IMR-90 (cell line): ENCODE measurements at regions not wholly inside any gene's neighbourhood (a gene's known extent, or its start where the extent isn't known, plus 50 kb on each side); places are given as distances from the start of the nearest gene placed in this dataset.

Experiments used
- ATAC-seq: fragments of 200-7000 bp; cut with Tn5 transposase; 2 replicates; pipeline ENCODE4 v1.9.1; 2020; ENCODE audit warnings: low read depth, mild to moderate bottlenecking, moderate library complexity
- BruUV-seq: library from RNA; stranded (reverse); fragments of 400-500 nt; replicated peaks from 2 replicates; lab custom pipeline; 2021; lab: Mats Ljungman, UMichigan
- CTCF ChIA-PET: fragments of 300-600 bp; formaldehyde crosslinking; extraction: SDS; loops from one replicate; lab custom pipeline; 2021; ENCODE audit warnings: antibody characterized with exemption; lab: Yijun Ruan, JAX
- POLR2A ChIA-PET: fragments of 300-600 bp; sonication (Branson Sonifier 250); formaldehyde crosslinking; loops from one replicate; lab custom pipeline; 2022; ENCODE audit warnings: antibody characterized with exemption; ENCODE audit not compliant: unreplicated experiment; lab: Charles Lee
- DNase-seq: peaks from one replicate; pipeline ENCODE4 v3.0.0; 2013
- H2AFZ ChIP-seq: replicated peaks from 2 replicates; pipeline ENCODE3; 2013; ENCODE audit warnings: low read length, mild to moderate bottlenecking; ENCODE audit not compliant: poor library complexity
- H2AK5ac ChIP-seq: 2 replicates; pipeline ENCODE4 v1.6.1; 2013; ENCODE audit warnings: low read depth, low read length, inconsistent platforms
- H2AK9ac ChIP-seq: replicated peaks from 2 replicates; pipeline ENCODE3; 2013; ENCODE audit warnings: mild to moderate bottlenecking, low read depth, low read length, moderate library complexity; ENCODE audit not compliant: poor library complexity
- H2BK120ac ChIP-seq: 2 replicates; pipeline ENCODE4 v1.6.1; 2013; ENCODE audit warnings: low read depth, low read length, inconsistent platforms
- H2BK15ac ChIP-seq: 3 replicates; pipeline ENCODE4 v1.6.1; 2013; ENCODE audit warnings: low read depth, low read length, inconsistent platforms
- H2BK20ac ChIP-seq: 2 replicates; pipeline ENCODE4 v1.6.1; 2013; ENCODE audit warnings: low read depth, mild to moderate bottlenecking, inconsistent platforms, low read length, moderate library complexity
- H2BK5ac ChIP-seq: 2 replicates; pipeline ENCODE4 v1.6.1; 2013; ENCODE audit warnings: mild to moderate bottlenecking, low read depth, low read length, inconsistent platforms; ENCODE audit not compliant: poor library complexity, severe bottlenecking
- H3K14ac ChIP-seq: replicated peaks from 2 replicates; pipeline ENCODE4 v1.6.1; 2013; ENCODE audit warnings: low read depth, low read length, inconsistent platforms
- H3K18ac ChIP-seq: 2 replicates; pipeline ENCODE4 v1.6.1; 2013; ENCODE audit warnings: low read depth, low read length, control low read depth
- H3K23ac ChIP-seq: 2 replicates; pipeline ENCODE4 v1.6.1; 2013; ENCODE audit warnings: low read depth, low read length, inconsistent platforms
- H3K27ac ChIP-seq: 2 replicates; pipeline ENCODE4 v1.5.1; 2013; ENCODE audit warnings: mild to moderate bottlenecking, control low read depth, low read length; ENCODE audit not compliant: insufficient read depth
- H3K27me3 ChIP-seq: 2 replicates; pipeline ENCODE4 v1.6.1; 2013; ENCODE audit warnings: low read length; ENCODE audit not compliant: control insufficient read depth, insufficient read depth
- H3K36me3 ChIP-seq: 2 replicates; pipeline ENCODE4 v1.6.1; 2013; ENCODE audit warnings: low read length, mixed read lengths; ENCODE audit not compliant: control insufficient read depth, insufficient read depth
- H3K4ac ChIP-seq: 2 replicates; pipeline ENCODE4 v1.6.1; 2013; ENCODE audit warnings: low read depth, low read length, inconsistent platforms
- H3K4me1 ChIP-seq: 2 replicates; pipeline ENCODE4 v1.6.1; 2013; ENCODE audit warnings: low read length, mixed read lengths; ENCODE audit not compliant: control insufficient read depth, insufficient read depth
- H3K4me2 ChIP-seq: 2 replicates; pipeline ENCODE4 v1.6.1; 2013; ENCODE audit warnings: low read depth, mild to moderate bottlenecking, control low read depth, low read length, moderate library complexity
- H3K4me3 ChIP-seq: 2 replicates; pipeline ENCODE4 v1.5.1; 2013; ENCODE audit warnings: low read depth, mild to moderate bottlenecking, control low read depth, low read length, moderate library complexity; ENCODE audit not compliant: insufficient read depth
- H3K56ac ChIP-seq: 2 replicates; pipeline ENCODE4 v1.6.1; 2013; ENCODE audit warnings: low read length, inconsistent platforms; ENCODE audit not compliant: insufficient read depth; ENCODE audit errors: extremely low read depth
- H3K79me1 ChIP-seq, 2 experiments: 2 replicates each; pipeline ENCODE4 v1.6.1; 2013; ENCODE audit warnings: low read length in 2 of 2, inconsistent platforms in 1 of 2, low read depth in 1 of 2
- H3K9ac ChIP-seq: 2 replicates; pipeline ENCODE4 v1.6.1; 2013; ENCODE audit warnings: low read depth, low read length, control low read depth
- H3K9me1 ChIP-seq: 2 replicates; pipeline ENCODE4 v1.6.1; 2013; ENCODE audit warnings: low read length, inconsistent platforms; ENCODE audit not compliant: insufficient read depth
- H3K9me3 ChIP-seq: 2 replicates; pipeline ENCODE4 v1.6.1; 2013; ENCODE audit warnings: low read length; ENCODE audit not compliant: control insufficient read depth, insufficient read depth
- H4K20me1 ChIP-seq: 2 replicates; pipeline ENCODE4 v1.6.1; 2013; ENCODE audit warnings: low read length, inconsistent platforms; ENCODE audit not compliant: insufficient read depth
- H4K5ac ChIP-seq: 2 replicates; pipeline ENCODE4 v1.6.1; 2013; ENCODE audit warnings: mild to moderate bottlenecking, low read depth, low read length, control low read depth
- H4K8ac ChIP-seq, 2 experiments: 2 replicates each; pipeline ENCODE4 v1.6.1; 2013; ENCODE audit warnings: low read depth in 2 of 2, low read length in 2 of 2, control low read depth in 1 of 2, inconsistent platforms in 1 of 2
- H4K91ac ChIP-seq: 2 replicates; pipeline ENCODE4 v1.6.1; 2013; ENCODE audit warnings: low read depth, low read length, inconsistent platforms; ENCODE audit not compliant: insufficient read depth
- BHLHE40 ChIP-seq: fragments of 150-350 bp; IDR thresholded peaks from 2 replicates; pipeline ENCODE4 v1.6.1; 2016; ENCODE audit warnings: mild to moderate bottlenecking, low read depth, low read length
- CEBPB ChIP-seq: IDR thresholded peaks from 2 replicates; pipeline ENCODE4 v1.6.1; 2012; ENCODE audit warnings: low read depth, low read length, improper control_type of control experiment
- CHD1 ChIP-seq: IDR thresholded peaks from 2 replicates; pipeline ENCODE4 v1.6.1; 2012; ENCODE audit warnings: low read depth, low read length, improper control_type of control experiment
- CTCF ChIP-seq: conservative IDR thresholded peaks from 2 replicates; pipeline ENCODE4 v1.5.1; 2012; ENCODE audit warnings: mild to moderate bottlenecking, low read depth, low read length, improper control_type of control experiment
- ELK1 ChIP-seq: fragments of 150-350 bp; IDR thresholded peaks from 2 replicates; pipeline ENCODE4 v1.6.1; 2016; ENCODE audit warnings: low read depth, mild to moderate bottlenecking, low read length, moderate library complexity, borderline replicate concordance
- FOS ChIP-seq: fragments of 150-350 bp; IDR thresholded peaks from 2 replicates; pipeline ENCODE4 v1.6.1; 2016; ENCODE audit warnings: low read depth, low read length
- MAFK ChIP-seq: IDR thresholded peaks from 2 replicates; pipeline ENCODE4 v1.6.1; 2012; ENCODE audit warnings: low read depth, low read length, improper control_type of control experiment
- MAZ ChIP-seq: IDR thresholded peaks from 2 replicates; pipeline ENCODE4 v1.6.1; 2012; ENCODE audit warnings: low read depth, mild to moderate bottlenecking, low read length, improper control_type of control experiment, moderate library complexity, borderline replicate concordance
- MXI1 ChIP-seq: IDR thresholded peaks from 2 replicates; pipeline ENCODE4 v1.6.1; 2012; ENCODE audit warnings: low read depth, mild to moderate bottlenecking, low read length, moderate library complexity, borderline replicate concordance
- NFE2L2 ChIP-seq: fragments of 150-350 bp; IDR thresholded peaks from 2 replicates; pipeline ENCODE4 v1.6.1; 2016; ENCODE audit warnings: low read depth, mild to moderate bottlenecking, low read length
- POLR2A ChIP-seq: IDR thresholded peaks from 2 replicates; pipeline ENCODE4 v1.6.1; 2012; ENCODE audit warnings: mild to moderate bottlenecking, low read depth, low read length
- RAD21 ChIP-seq: IDR thresholded peaks from 2 replicates; pipeline ENCODE4 v1.6.1; 2012; ENCODE audit warnings: low read length, improper control_type of control experiment
- RCOR1 ChIP-seq: IDR thresholded peaks from 2 replicates; pipeline ENCODE4 v1.6.1; 2012; ENCODE audit warnings: mild to moderate bottlenecking, low read length, improper control_type of control experiment; ENCODE audit not compliant: insufficient replicate concordance
- RFX5 ChIP-seq: IDR thresholded peaks from 2 replicates; pipeline ENCODE4 v1.8.0; 2012; ENCODE audit warnings: low read depth, mild to moderate bottlenecking, low read length, moderate library complexity
- SMC3 ChIP-seq: fragments of 150-350 bp; IDR thresholded peaks from 2 replicates; pipeline ENCODE4 v1.6.1; 2016; ENCODE audit warnings: low read depth, mild to moderate bottlenecking, antibody characterized with exemption, low read length, moderate library complexity
- USF2 ChIP-seq: fragments of 150-350 bp; IDR thresholded peaks from 2 replicates; pipeline ENCODE4 v1.6.1; 2017; ENCODE audit warnings: mild to moderate bottlenecking, antibody characterized with exemption, low read length, low read depth
- WGBS, 2 experiments: methylation state at CpG; one replicate each; pipeline versions ENCODE4 v1.1.5 to v1.1.7; 2013; ENCODE audit warnings: missing lambda C conversion rate in 2 of 2; ENCODE audit not compliant: insufficient read length in 1 of 2; ENCODE audit errors: extremely low coverage in 2 of 2; 5-methylcytosine and 5-hydroxymethylcytosine counted together
- dilution Hi-C: fragments of 300-500 bp; cut with HindIII; formaldehyde crosslinking; loops from one replicate; pipeline ENCODE4 v1.14.3; 2018; ENCODE audit warnings: low sequenced_read_pairs; ENCODE audit not compliant: unreplicated experiment
- in situ Hi-C: fragments of 300-500 bp; cut with MboI; formaldehyde crosslinking; loops from 3 replicates; pipeline ENCODE4 v1.14.3; 2019; ENCODE audit warnings: low sequenced_read_pairs, inconsistent platforms, mixed read lengths
- intact Hi-C: fragments of 100-400 bp; cut with micrococcal nuclease; formaldehyde crosslinking; loops from 2 replicates; pipeline ENCODE4 v1.10.0; 2022

- Histone ChIP-seq H3K4ac (no peak overlapping the region), H3K18ac (no peak overlapping the region), H2BK120ac (no peak overlapping the region), H2AFZ (no peak overlapping the region), H3K23ac (no peak overlapping the region), H2AK5ac (peak overlapping the region; percentile 5; the same call in 1 of the 2 replicates), H2AK9ac (peak overlapping the region; percentile 39), H3K9me3 (no peaks in the 10 kb centered on the region), H4K20me1 (no peaks in the 10 kb centered on the region), H3K79me1 (no peaks in the 10 kb centered on the region), H2BK5ac (no peak overlapping the region), H3K4me2 (no peak overlapping the region), H3K27ac (no peak overlapping the region), H3K56ac (no peak overlapping the region), H3K4me3 (no peak overlapping the region), H3K4me1 (peaks cover 15% of the 10 kb centered on the region), H4K91ac (no peak overlapping the region), H4K5ac (no peak overlapping the region), H2BK20ac (no peak overlapping the region), H4K8ac (no peak overlapping the region), H3K14ac (no peak overlapping the region), H3K27me3 (no peaks in the 10 kb centered on the region; the same call in 1 of the 2 replicates), H2BK15ac (no peak overlapping the region), H3K9me1 (peaks cover 18% of the 10 kb centered on the region), H3K36me3 (no peaks in the 10 kb centered on the region), H3K9ac (no peak overlapping the region)
- ATAC-seq (no peak), DNase-seq (no peak)
- BruUV-seq, result no TSS peak
- intact Hi-C loops, result no loop called here
- dilution Hi-C loops, result no loop called here
- ChIA-PET POLR2A (no interaction called here), CTCF (no interaction called here)
- WGBS, 2 experiments, result 95% methylated on average over 3 of the region's 7 CpGs; no CpG with 5 or more reads in 1 of the 2 experiments
- in situ Hi-C loops, result no loop called here
- TF ChIP-seq CEBPB (no peak), CHD1 (no peak), BHLHE40 (no peak), MAZ (no peak), POLR2A (no peak), MXI1 (no peak), FOS (no peak), MAFK (no peak), CTCF (no peak), ELK1 (no peak), RAD21 (no peak), RFX5 (no peak), SMC3 (no peak), RCOR1 (no peak), USF2 (no peak), NFE2L2 (no peak)
Measured at GRCh38 chr10:78953799-78954297, 114.9 kb upstream of the ZMIZ1 start.
